GM13977 (cell line): ENCODE measurements at regions not wholly inside any gene's neighbourhood (a gene's known extent, or its start where the extent isn't known, plus 50 kb on each side); places are given as distances from the start of the nearest gene placed in this dataset.
"Not testable (repeated sequence)": the region's sequence is repeated elsewhere in the genome, so short reads cannot be mapped to it uniquely, and the experiment has no call there.

Experiments
- DNase-seq: peaks from one replicate; pipeline ENCODE4 v3.0.0; 2012; ENCODE audit warnings: low spot score
- in situ Hi-C: fragments of 300-500 bp; cut with MboI; formaldehyde crosslinking; loops from one replicate; pipeline ENCODE4 v1.12.0; 2022; ENCODE audit warnings: low sequenced_read_pairs, low pct_unique_long_range_greater_than_20kb, mixed read lengths, inconsistent platforms; ENCODE audit not compliant: unreplicated experiment
- TF ChIP-seq, protein P1 (sequence below): IDR thresholded peaks from 2 replicates; pipeline ENCODE4 v1.5.1; 2012; ENCODE audit warnings: mild to moderate bottlenecking, control low read depth; ENCODE audit not compliant: insufficient read depth; ENCODE audit errors: extremely low read depth, missing control alignments

- in situ Hi-C loops: no loop called here
- TF ChIP-seq, protein P1, sequence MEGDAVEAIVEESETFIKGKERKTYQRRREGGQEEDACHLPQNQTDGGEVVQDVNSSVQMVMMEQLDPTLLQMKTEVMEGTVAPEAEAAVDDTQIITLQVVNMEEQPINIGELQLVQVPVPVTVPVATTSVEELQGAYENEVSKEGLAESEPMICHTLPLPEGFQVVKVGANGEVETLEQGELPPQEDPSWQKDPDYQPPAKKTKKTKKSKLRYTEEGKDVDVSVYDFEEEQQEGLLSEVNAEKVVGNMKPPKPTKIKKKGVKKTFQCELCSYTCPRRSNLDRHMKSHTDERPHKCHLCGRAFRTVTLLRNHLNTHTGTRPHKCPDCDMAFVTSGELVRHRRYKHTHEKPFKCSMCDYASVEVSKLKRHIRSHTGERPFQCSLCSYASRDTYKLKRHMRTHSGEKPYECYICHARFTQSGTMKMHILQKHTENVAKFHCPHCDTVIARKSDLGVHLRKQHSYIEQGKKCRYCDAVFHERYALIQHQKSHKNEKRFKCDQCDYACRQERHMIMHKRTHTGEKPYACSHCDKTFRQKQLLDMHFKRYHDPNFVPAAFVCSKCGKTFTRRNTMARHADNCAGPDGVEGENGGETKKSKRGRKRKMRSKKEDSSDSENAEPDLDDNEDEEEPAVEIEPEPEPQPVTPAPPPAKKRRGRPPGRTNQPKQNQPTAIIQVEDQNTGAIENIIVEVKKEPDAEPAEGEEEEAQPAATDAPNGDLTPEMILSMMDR: no peak
- DNase-seq: no peak
These were observed 372.1 kb downstream of the BRD1 start for GRCh38 chr22:49455595-49455994.

DNA sequence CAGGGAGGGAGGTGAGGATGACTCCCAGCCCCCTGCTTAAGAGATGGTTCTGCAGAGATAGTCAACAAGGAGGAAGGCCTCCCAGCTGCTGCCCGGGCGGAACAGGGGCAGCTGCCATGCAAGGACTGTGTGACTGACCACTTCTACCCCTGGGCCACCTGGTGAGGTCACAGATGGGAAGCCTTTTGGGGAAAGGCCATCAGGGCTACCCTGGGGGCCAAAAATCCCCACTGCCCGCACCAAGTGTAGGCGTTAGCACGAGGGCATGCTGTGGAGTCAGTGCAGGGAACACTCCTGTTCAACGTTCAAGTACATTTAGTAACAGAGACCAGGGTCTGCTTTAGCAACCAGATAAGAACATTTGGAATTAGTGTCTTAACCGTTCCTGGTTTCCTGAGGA is 372.9 kb downstream of the BRD1 start:
- in situ Hi-C loops: no loop called here
- TF ChIP-seq, protein P1: no peak
- no peak for DNase-seq

DNA sequence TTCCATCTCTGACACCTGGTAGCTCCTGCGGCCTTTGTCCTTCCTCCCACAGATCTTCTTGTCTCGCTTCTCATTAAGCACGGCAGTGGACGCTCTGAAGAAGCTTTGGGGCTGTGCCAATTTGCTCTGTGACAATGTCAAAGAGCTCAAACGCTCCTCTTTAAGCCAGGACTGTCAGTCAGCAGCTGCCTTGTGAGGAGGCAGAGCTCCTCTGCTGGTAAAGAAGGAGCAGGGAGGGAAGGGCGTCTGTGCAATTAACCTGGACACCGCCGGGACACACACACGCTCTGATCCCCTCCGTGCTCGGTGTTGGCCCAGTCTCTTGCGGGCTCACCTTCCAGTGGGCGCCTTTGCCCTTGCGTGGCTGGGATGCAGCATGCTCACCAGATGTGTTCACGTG is 373.9 kb downstream of the BRD1 start:
- in situ Hi-C loops: no loop called here
- TF ChIP-seq, protein P1: no peak
- no peak for DNase-seq

- in situ Hi-C loops: not testable (repeated sequence)
These were observed 374.7 kb downstream of the BRD1 start for GRCh38 chr22:49453019-49453418.

GRCh38 chr22:49452362-49452946 is 375.2 kb downstream of the BRD1 start:
- TF ChIP-seq, protein P1: no peak
- no peak for DNase-seq
- in situ Hi-C loops: no loop called here

More at GRCh38 chr22:49453019-49453418, 374.7 kb downstream of the BRD1 start:
- DNase-seq: not testable (repeated sequence)

GRCh38 chr22:49451070-49451840 is 376.4 kb downstream of the BRD1 start:
- in situ Hi-C loops: no loop called here
- TF ChIP-seq, protein P1: no peak
- no peak for DNase-seq

- DNase-seq: no peak
- in situ Hi-C loops: no loop called here
- TF ChIP-seq, protein P1: no peak
These were observed 377.2 kb downstream of the BRD1 start for GRCh38 chr22:49450498-49450897.
